RWPE1 (cell line): ENCODE measurements at regions not wholly inside any gene's neighbourhood (a gene's known extent, or its start where the extent isn't known, plus 50 kb on each side); places are given as distances from the start of the nearest gene placed in this dataset.

Experiments used
- CTCF ChIA-PET: fragments of 350-600 bp; sonication (Branson Sonifier 250); formaldehyde crosslinking; extraction: SDS; loops from one replicate; lab custom pipeline; 2021; lab: Yijun Ruan, JAX
- POLR2A ChIA-PET: fragments of 400-600 bp; formaldehyde crosslinking; extraction: SDS; loops from one replicate; lab custom pipeline; 2020; ENCODE audit warnings: antibody characterized with exemption; ENCODE audit not compliant: low non-redundant PET; lab: Yijun Ruan, JAX
- DNase-seq: peaks from one replicate; pipeline ENCODE4 v3.0.0; 2012; ENCODE audit warnings: low spot score
- H3K27ac ChIP-seq: fragments of 450-650 bp; 2 replicates; pipeline ENCODE4 v1.5.1; 2017
- CTCF ChIP-seq: fragments of 450-650 bp; conservative IDR thresholded peaks from 2 replicates; pipeline ENCODE4 v1.5.1; 2017; ENCODE audit warnings: low read depth, mild to moderate bottlenecking

GRCh38 chr21:26307640-26308039, 137.1 kb upstream of the APP start:
- ChIA-PET CTCF (no interaction called here), POLR2A (no interaction called here)
- no peak overlapping the region for H3K27ac ChIP-seq
- DNase-seq = no peak
- no peak for TF ChIP-seq CTCF

GRCh38 chr21:26297851-26298250, 127.3 kb upstream of the APP start:
- ChIA-PET POLR2A (no interaction called here), CTCF (no interaction called here)
- no peak for DNase-seq
- TF ChIP-seq CTCF = no peak
- no peak overlapping the region for H3K27ac ChIP-seq

GRCh38 chr21:26293141-26293946, 122.8 kb upstream of the APP start:
- CTCF ChIA-PET = no interaction called here

GRCh38 chr21:26288026-26288425, 117.5 kb upstream of the APP start:
- ChIA-PET POLR2A (no interaction called here), CTCF (no interaction called here)
- TF ChIP-seq CTCF = no peak
- no peak for DNase-seq
- no peak overlapping the region for H3K27ac ChIP-seq

More at GRCh38 chr21:26293141-26293946, 122.8 kb upstream of the APP start:
- POLR2A ChIA-PET = no interaction called here
- DNase-seq = no peak
- no peak overlapping the region for H3K27ac ChIP-seq
- TF ChIP-seq CTCF = no peak

- DNase-seq = no peak
- POLR2A ChIA-PET = no interaction called here
- TF ChIP-seq CTCF = no peak
These were observed 114.0 kb upstream of the APP start for GRCh38 chr21:26284531-26284930.

GRCh38 chr21:26282058-26282457, 111.5 kb upstream of the APP start:
- POLR2A ChIA-PET = no interaction called here
- no peak for TF ChIP-seq CTCF

More at GRCh38 chr21:26284531-26284930, 114.0 kb upstream of the APP start:
- no peak overlapping the region for H3K27ac ChIP-seq
- CTCF ChIA-PET = no interaction called here

More at GRCh38 chr21:26282058-26282457, 111.5 kb upstream of the APP start:
- no peak overlapping the region for H3K27ac ChIP-seq
- DNase-seq = no peak
- CTCF ChIA-PET = no interaction called here
